ENCODE measurements at regions not wholly inside any gene's neighbourhood (a gene's known extent, or its start where the extent isn't known, plus 50 kb on each side); places are given as distances from the start of the nearest gene placed in this dataset.
"Not testable (repeated sequence)": the region's sequence is repeated elsewhere in the genome, so short reads cannot be mapped to it uniquely, and the experiment has no call there.

GRCh38 chr21:16124378-16125138 is 394.8 kb downstream of the USP25 start:
- DNase-seq, result no peak

GRCh38 chr21:16125274-16125673 is 395.5 kb downstream of the USP25 start:
- DNase-seq, result no peak

- DNase-seq, result not testable (repeated sequence)
Measured at GRCh38 chr21:16132453-16132852, 402.7 kb downstream of the USP25 start.

- no peak for DNase-seq
Measured at GRCh38 chr21:16133248-16133647, 403.5 kb downstream of the USP25 start.

- no peak for DNase-seq
Measured at GRCh38 chr21:16134134-16134533, 404.4 kb downstream of the USP25 start.

GRCh38 chr21:16137106-16137505 is 407.3 kb downstream of the USP25 start:
- no peak for DNase-seq

- DNase-seq, result no peak
Measured at GRCh38 chr21:16145052-16145451, 415.3 kb downstream of the USP25 start.

GRCh38 chr21:16145479-16145878 is 415.7 kb downstream of the USP25 start:
- DNase-seq, result no peak

GRCh38 chr21:16154321-16154720 is 424.5 kb downstream of the USP25 start:
- DNase-seq, result no peak

GRCh38 chr21:16154951-16155635 is 425.3 kb downstream of the USP25 start:
- no peak for DNase-seq

GRCh38 chr21:16156841-16157489 is 427.2 kb downstream of the USP25 start:
- DNase-seq, result no peak

- no peak for DNase-seq
Measured at GRCh38 chr21:16159213-16159970, 429.6 kb downstream of the USP25 start.

GRCh38 chr21:16159971-16160350 is 430.2 kb downstream of the USP25 start:
- no peak for DNase-seq

- DNase-seq, result no peak
Measured at GRCh38 chr21:16162953-16163352, 433.2 kb downstream of the USP25 start.

- DNase-seq, result no peak
Measured at GRCh38 chr21:16169102-16169511, 439.3 kb downstream of the USP25 start.

GRCh38 chr21:16169779-16170178 is 440.0 kb downstream of the USP25 start:
- DNase-seq, result no peak

GRCh38 chr21:16176570-16176969 is 446.8 kb downstream of the USP25 start:
- DNase-seq, result no peak

GRCh38 chr21:16177532-16177931 is 447.8 kb downstream of the USP25 start:
- no peak for DNase-seq

GRCh38 chr21:16179773-16180172 is 450.0 kb downstream of the USP25 start:
- DNase-seq, result no peak

GRCh38 chr21:16180614-16181013 is 450.8 kb downstream of the USP25 start:
- no peak for DNase-seq

GRCh38 chr21:16181018-16181417 is 451.2 kb downstream of the USP25 start:
- no peak for DNase-seq

GRCh38 chr21:16185766-16186165 is 456.0 kb downstream of the USP25 start:
- DNase-seq, result no peak

- no peak for DNase-seq
Measured at GRCh38 chr21:16186742-16187141, 457.0 kb downstream of the USP25 start.
